HG02763 (cell line): ENCODE measurements at regions not wholly inside any gene's neighbourhood (a gene's known extent, or its start where the extent isn't known, plus 50 kb on each side); places are given as distances from the start of the nearest gene placed in this dataset.

ENCODE experiments used
- ATAC-seq: cut with Tn5 transposase; IDR thresholded peaks from one replicate; pipeline ENCODE4 v1.9.1; 2021; ENCODE audit warnings: mild to moderate bottlenecking, moderate library complexity; ENCODE audit not compliant: unreplicated experiment

DNA sequence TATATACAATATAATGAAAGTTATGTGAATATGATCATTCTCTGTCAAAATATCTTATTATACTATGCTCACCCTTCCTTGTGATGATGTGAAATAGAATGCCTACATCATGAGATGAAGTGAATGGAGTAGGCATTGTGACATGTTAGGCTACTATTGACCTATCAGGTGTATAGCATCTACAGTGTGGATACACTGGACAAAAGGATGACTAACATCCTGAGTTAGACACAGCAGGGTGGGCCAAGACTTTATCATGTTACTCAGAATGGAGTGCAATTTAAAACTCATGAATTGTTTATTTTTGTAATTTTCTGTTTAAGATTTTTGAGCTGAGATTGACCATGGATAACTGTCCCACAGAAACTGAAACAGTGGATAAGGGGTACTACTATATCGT lies 53.4 kb upstream of the NAV3 start:
- no peak for ATAC-seq

GRCh38 chr12:77774761-77775160 lies 55.9 kb upstream of the NAV3 start:
- ATAC-seq, result no peak

DNA sequence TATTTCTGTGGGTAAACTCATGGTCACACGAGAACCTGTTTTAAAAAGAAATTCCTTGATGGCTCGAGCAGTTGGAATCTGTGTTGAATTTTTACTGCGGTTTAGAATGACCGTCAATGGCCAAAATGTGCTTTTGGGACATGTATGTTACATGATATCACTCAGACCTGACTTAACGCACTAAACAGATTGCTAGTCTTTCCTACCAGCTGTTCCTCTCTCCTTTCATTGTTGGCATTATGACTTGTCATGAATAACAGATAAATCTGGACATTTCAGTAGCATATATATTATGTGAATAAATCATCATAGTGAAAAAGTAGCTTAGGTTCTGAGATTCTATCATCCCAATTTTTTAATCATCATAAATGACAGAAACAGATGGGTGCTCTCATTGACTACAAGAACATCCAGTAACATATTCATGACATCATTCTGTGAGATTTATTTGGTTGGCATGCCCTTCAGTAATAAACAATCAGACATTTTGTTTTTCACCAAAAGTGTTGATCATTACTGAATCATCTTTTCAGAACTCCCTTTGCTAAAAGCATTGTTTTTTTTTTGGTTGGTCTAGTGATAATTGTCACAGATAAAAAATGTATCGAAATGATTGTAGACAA lies 57.9 kb upstream of the NAV3 start:
- no peak for ATAC-seq

GRCh38 chr12:77768558-77768957 lies 62.1 kb upstream of the NAV3 start:
- ATAC-seq, result no peak

DNA sequence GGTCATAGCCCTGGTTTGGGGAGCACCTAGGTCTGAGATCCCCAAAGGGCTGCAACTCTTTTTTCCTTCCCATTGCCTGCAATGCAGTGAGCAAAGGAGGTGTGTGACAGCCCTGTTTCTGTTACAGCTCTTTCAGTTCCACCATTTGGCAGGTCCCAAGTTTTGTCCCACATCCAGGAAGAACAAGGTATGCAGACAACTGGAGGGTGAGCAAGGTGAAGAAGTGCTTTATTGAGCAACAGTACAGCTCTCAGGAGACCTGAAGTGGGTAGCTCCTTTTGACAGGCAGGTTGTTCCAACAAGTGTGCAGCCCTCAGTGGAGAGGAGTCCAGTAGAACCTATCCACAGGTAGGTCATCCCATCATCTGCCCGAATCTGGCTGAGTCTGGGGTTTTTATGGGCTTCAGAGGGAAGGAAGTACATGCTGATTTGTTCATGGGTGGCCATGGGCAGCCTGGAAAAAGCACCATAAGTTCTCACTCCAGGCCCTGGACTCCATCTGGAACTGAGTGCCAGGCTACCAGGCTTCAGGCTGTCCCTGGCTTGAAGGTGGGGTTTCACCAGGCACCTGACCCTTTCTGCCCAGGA lies 62.8 kb upstream of the NAV3 start:
- ATAC-seq, result no peak

DNA sequence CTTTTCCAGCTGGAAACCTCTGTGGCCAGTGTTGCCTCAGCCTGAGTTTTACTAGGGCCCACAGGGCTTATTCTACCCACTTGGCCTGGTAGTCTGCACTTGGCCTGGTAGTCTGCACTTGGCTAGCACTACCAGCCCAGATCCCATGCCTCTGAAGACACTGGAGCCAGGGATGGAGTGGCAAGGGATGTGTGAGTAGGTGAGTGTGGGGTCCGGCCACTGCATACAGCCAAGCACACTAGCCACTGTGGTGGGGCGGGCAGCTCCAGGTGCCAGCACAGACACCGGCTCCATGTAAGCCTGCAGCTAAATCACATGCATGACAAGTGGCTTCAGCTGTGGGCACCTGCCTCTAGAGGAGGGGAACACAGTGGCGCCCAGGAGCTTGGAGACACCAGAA lies 63.4 kb upstream of the NAV3 start:
- no peak for ATAC-seq

DNA sequence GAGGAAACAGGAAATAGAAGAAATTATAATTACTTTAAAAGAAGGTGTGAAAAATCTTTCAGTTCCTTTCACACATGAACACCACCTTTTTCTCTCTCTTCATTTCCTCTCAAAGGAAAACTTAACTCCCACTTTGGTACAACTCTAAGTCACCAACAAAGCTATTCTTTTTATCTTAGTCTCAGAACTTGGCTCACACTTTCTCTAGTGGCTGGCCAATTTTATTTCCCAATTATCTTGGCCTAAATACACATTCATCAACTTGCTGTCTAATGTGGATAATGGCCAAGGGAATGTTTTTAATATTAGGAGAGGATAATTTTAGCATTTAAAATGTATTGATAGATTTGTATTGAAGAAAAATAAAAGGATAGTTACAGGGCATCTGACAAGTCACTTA lies 64.5 kb upstream of the NAV3 start:
- ATAC-seq, result no peak

- no peak for ATAC-seq
Measured at GRCh38 chr12:77761286-77761685, 69.4 kb upstream of the NAV3 start.

GRCh38 chr12:77760271-77761025 lies 70.2 kb upstream of the NAV3 start:
- ATAC-seq, result no peak

DNA sequence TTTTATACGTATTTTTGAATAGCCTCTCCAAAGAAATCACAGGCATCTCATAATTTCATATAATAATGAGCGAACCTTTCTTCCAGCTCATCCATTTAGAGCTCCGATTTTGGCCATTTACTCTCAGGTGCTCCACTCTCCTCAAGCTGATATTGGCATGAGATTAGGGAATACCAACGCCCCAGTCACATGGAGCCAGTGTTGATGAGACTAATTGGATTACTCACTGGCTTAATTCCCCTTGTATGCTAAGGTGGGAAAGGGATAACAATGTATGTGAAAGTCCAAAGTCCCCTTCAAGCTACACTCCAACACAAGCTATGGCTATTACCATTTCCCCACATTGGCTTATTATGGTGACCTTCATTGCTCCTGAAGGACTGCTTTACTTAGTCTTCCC lies 76.6 kb upstream of the NAV3 start:
- no peak for ATAC-seq

GRCh38 chr12:77751939-77752338 lies 78.8 kb upstream of the NAV3 start:
- no peak for ATAC-seq

GRCh38 chr12:77746096-77746495 lies 84.6 kb upstream of the NAV3 start:
- ATAC-seq, result peak; percentile 100

GRCh38 chr12:77745624-77746023 lies 85.1 kb upstream of the NAV3 start:
- ATAC-seq, result no peak

GRCh38 chr12:77742631-77743030 lies 88.1 kb upstream of the NAV3 start:
- no peak for ATAC-seq

GRCh38 chr12:77741974-77742517 lies 88.6 kb upstream of the NAV3 start:
- no peak for ATAC-seq

DNA sequence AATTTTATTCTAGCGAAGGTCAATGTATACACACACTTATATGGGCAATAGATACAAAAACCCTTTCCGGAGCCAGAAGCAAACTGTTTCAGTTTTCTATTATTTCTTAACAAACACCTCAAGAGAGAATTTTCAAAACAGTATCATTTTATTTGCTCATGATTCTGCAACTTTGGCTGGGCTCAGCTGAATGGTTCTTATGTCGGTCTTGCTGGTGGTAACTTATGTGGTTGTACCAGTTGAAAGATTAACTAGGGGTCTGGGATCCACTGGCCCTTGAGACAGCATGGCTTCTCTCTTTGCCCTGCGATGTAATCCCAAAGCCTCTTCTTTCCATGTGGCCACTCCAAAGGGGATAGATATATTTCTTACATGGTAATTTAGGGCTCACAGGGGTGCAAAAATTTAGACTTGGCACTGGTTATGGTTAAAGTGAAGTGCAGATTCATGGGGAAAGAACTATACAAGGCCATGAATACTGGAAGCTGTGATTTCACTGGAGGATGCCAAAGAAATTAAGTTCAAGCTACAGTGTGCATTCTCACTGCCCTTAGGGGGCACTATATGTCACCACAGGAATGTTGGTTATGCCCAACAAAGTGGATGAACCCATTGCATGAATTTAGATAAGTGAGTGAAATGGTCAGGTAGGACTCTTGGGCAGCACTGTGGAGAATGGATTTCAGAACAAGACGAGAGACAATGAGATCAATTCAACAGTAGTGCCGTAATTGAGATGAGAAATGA lies 94.3 kb upstream of the NAV3 start:
- no peak for ATAC-seq

DNA sequence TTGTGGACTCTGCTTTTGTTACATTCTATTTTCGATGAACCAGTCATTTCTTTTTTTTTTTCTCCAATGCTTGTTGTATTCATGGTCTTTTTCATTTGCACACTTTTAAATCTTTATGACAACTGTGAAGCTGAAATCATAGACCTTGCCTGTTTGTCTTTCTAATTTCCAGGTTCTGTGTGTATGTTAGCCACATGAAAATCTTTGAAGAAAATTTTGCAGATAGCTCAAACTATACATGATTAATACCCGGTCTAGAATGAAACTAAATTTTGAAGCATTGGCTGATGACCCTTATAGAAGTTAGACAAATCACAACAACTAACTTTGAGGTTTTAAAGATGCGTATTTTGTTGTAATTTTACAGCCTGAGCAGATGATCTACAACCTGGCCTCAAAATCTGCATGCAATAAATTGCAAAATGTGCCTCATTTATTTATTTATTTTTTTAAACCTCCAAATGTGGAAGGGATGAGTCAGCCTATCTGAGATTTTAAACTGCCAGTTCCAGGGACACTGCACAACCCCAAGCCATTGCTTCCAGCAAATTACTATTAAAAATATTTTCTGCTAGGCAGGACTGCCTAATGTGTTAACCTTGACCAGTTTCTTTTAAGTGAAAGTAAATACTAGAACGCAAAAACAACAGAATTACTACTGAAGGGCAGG lies 96.3 kb upstream of the NAV3 start:
- no peak for ATAC-seq

- ATAC-seq, result no peak
Measured at GRCh38 chr12:77728018-77728417, 102.7 kb upstream of the NAV3 start.

GRCh38 chr12:77727442-77728001 lies 103.2 kb upstream of the NAV3 start:
- no peak for ATAC-seq

GRCh38 chr12:77725611-77726010 lies 105.1 kb upstream of the NAV3 start:
- ATAC-seq, result no peak
